Neural cell (in vitro differentiated cells): ENCODE measurements at regions not wholly inside any gene's neighbourhood (a gene's known extent, or its start where the extent isn't known, plus 50 kb on each side); places are given as distances from the start of the nearest gene placed in this dataset.

ENCODE experiments used
- H2AFZ ChIP-seq: fragments of 200-600, 300-800 bp; sonication (generic), shearing (Covaris generic); 2 replicates; pipeline ENCODE4 v1.6.0; 2014; ENCODE audit warnings: low read depth, mild to moderate bottlenecking, antibody characterized with exemption, low read length, moderate library complexity
- H3F3A ChIP-seq: fragments of 200-600 bp; shearing (Covaris generic); 2 replicates; pipeline ENCODE4 v1.6.1; 2016; ENCODE audit warnings: mild to moderate bottlenecking, moderate library complexity, mixed read lengths, antibody characterized with exemption, low read length; ENCODE audit not compliant: insufficient read depth, poor library complexity, severe bottlenecking
- H3K27ac ChIP-seq: fragments of 200-600, 300-800 bp; sonication (generic), shearing (Covaris generic); 2 replicates; pipeline ENCODE4 v1.5.1; 2014; ENCODE audit warnings: mild to moderate bottlenecking, low read length, moderate library complexity
- H3K27me3 ChIP-seq: fragments of 300-800, 200-600 bp; sonication (generic), shearing (Covaris generic); 2 replicates; pipeline ENCODE4 v1.6.0; 2014; ENCODE audit warnings: mild to moderate bottlenecking, low read depth, low read length, moderate library complexity; ENCODE audit not compliant: insufficient read depth
- H3K36me3 ChIP-seq: fragments of 300-800, 200-600 bp; sonication (generic), shearing (Covaris generic); 2 replicates; pipeline ENCODE4 v1.5.1; 2014; ENCODE audit warnings: mild to moderate bottlenecking, antibody characterized with exemption, low read length, moderate library complexity; ENCODE audit not compliant: insufficient read depth
- H3K4me2 ChIP-seq: fragments of 300-800, 200-600 bp; sonication (generic), shearing (Covaris generic); 2 replicates; pipeline ENCODE4 v1.6.0; 2014; ENCODE audit warnings: mild to moderate bottlenecking, low read length
- H3K4me3 ChIP-seq: fragments of 300-800, 200-600 bp; sonication (generic), shearing (Covaris generic); 2 replicates; pipeline ENCODE4 v1.5.1; 2014; ENCODE audit warnings: mild to moderate bottlenecking, low read length, moderate library complexity
- H3K79me2 ChIP-seq: fragments of 200-600 bp; shearing (Covaris generic); replicated peaks from 2 replicates; pipeline ENCODE4 v1.6.0; 2014; ENCODE audit warnings: mild to moderate bottlenecking, low read length, moderate library complexity; ENCODE audit not compliant: insufficient read depth
- H3K9ac ChIP-seq: fragments of 300-800, 200-600 bp; sonication (generic), shearing (Covaris generic); 2 replicates; pipeline ENCODE4 v1.6.1; 2016; ENCODE audit warnings: mild to moderate bottlenecking, low read length, mixed read lengths
- H3K9me2 ChIP-seq: fragments of 200-600 bp; shearing (Covaris generic); 2 replicates; pipeline ENCODE4 v1.6.1; 2016; ENCODE audit warnings: mild to moderate bottlenecking, low read length, mixed read lengths; ENCODE audit not compliant: insufficient read depth
- H3K9me3 ChIP-seq: fragments of 200-600, 300-800 bp; sonication (generic), shearing (Covaris generic); 2 replicates; pipeline ENCODE4 v1.6.1; 2016; ENCODE audit warnings: mild to moderate bottlenecking, mixed run types, low read length, moderate library complexity, mixed read lengths
- H4K20me1 ChIP-seq: fragments of 200-600 bp; shearing (Covaris generic); 2 replicates; pipeline ENCODE4 v1.6.1; 2016; ENCODE audit warnings: mild to moderate bottlenecking, mixed run types; ENCODE audit not compliant: insufficient read depth
- EP300 ChIP-seq: fragments of 450-650 bp; conservative IDR thresholded peaks from 2 replicates; pipeline ENCODE4 v1.6.1; 2014; ENCODE audit warnings: antibody characterized with exemption, mild to moderate bottlenecking, moderate library complexity; ENCODE audit not compliant: poor library complexity, severe bottlenecking
- EZH2 ChIP-seq: fragments of 200-600, 300-800 bp; shearing (Covaris generic), sonication (generic); IDR thresholded peaks from 2 replicates; pipeline ENCODE4 v1.6.1; 2014; ENCODE audit warnings: antibody characterized with exemption, low read length, borderline replicate concordance, mild to moderate bottlenecking; ENCODE audit not compliant: insufficient read depth, poor library complexity, severe bottlenecking
- MXI1 ChIP-seq: fragments of 450-650 bp; conservative IDR thresholded peaks from 2 replicates; pipeline ENCODE4 v1.6.1; 2014; ENCODE audit warnings: antibody characterized with exemption, mild to moderate bottlenecking; ENCODE audit not compliant: poor library complexity, severe bottlenecking
- POLR2AphosphoS5 ChIP-seq: IDR thresholded peaks from 2 replicates; pipeline ENCODE4 v1.6.1; 2012
- RAD21 ChIP-seq: fragments of 450-650 bp; conservative IDR thresholded peaks from 2 replicates; pipeline ENCODE4 v1.6.1; 2014; ENCODE audit warnings: antibody characterized with exemption, mild to moderate bottlenecking, moderate library complexity
- REST ChIP-seq: IDR thresholded peaks from 2 replicates; pipeline ENCODE4 v1.6.1; 2012; ENCODE audit warnings: borderline replicate concordance
- SMC3 ChIP-seq: fragments of 450-650 bp; conservative IDR thresholded peaks from 2 replicates; pipeline ENCODE4 v1.6.1; 2014; ENCODE audit warnings: antibody characterized with exemption, mild to moderate bottlenecking, moderate library complexity; ENCODE audit not compliant: poor library complexity
- TAF1 ChIP-seq: IDR thresholded peaks from 2 replicates; pipeline ENCODE4 v1.6.1; 2012; ENCODE audit warnings: low read depth
- TF ChIP-seq, protein P1 (sequence below): fragments of 450-650 bp; IDR thresholded peaks from 2 replicates; pipeline ENCODE4 v1.5.1; 2014; ENCODE audit warnings: antibody characterized with exemption, mild to moderate bottlenecking, moderate library complexity; ENCODE audit not compliant: poor library complexity, severe bottlenecking

GRCh38 chr3:81289676-81290075 is 471.8 kb downstream of the GBE1 start:
- H3K36me3 ChIP-seq: no peaks in the 10 kb centered on the region
- no peaks in the 10 kb centered on the region for H3K9me3 ChIP-seq
- no peaks in the 10 kb centered on the region for H3K27me3 ChIP-seq
- no peaks in the 10 kb centered on the region for H3K9me2 ChIP-seq
- H3K79me2 ChIP-seq: no peaks in the 10 kb centered on the region
- H3F3A ChIP-seq: no peaks in the 10 kb centered on the region
- no peaks in the 10 kb centered on the region for H4K20me1 ChIP-seq
- no peak for TF ChIP-seq POLR2AphosphoS5
- no peak for TF ChIP-seq TAF1
- TF ChIP-seq SMC3: no peak
- no peak for TF ChIP-seq RAD21
- TF ChIP-seq, protein P1, sequence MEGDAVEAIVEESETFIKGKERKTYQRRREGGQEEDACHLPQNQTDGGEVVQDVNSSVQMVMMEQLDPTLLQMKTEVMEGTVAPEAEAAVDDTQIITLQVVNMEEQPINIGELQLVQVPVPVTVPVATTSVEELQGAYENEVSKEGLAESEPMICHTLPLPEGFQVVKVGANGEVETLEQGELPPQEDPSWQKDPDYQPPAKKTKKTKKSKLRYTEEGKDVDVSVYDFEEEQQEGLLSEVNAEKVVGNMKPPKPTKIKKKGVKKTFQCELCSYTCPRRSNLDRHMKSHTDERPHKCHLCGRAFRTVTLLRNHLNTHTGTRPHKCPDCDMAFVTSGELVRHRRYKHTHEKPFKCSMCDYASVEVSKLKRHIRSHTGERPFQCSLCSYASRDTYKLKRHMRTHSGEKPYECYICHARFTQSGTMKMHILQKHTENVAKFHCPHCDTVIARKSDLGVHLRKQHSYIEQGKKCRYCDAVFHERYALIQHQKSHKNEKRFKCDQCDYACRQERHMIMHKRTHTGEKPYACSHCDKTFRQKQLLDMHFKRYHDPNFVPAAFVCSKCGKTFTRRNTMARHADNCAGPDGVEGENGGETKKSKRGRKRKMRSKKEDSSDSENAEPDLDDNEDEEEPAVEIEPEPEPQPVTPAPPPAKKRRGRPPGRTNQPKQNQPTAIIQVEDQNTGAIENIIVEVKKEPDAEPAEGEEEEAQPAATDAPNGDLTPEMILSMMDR: no peak
- TF ChIP-seq REST: no peak
- TF ChIP-seq EP300: no peak
- no peak for TF ChIP-seq MXI1
- no peak for TF ChIP-seq EZH2
- H3K27ac ChIP-seq: no peak overlapping the region
- no peak overlapping the region for H3K4me3 ChIP-seq
- H3K9ac ChIP-seq: no peak overlapping the region
- no peak overlapping the region for H3K4me2 ChIP-seq
- no peak overlapping the region for H2AFZ ChIP-seq

GRCh38 chr3:81279481-81280379 is 481.7 kb downstream of the GBE1 start:
- no peaks in the 10 kb centered on the region for H3K79me2 ChIP-seq
- no peak overlapping the region for H2AFZ ChIP-seq
- H3K27ac ChIP-seq: no peak overlapping the region
- no peak overlapping the region for H3K9ac ChIP-seq
- TF ChIP-seq, protein P1: no peak
- no peak for TF ChIP-seq MXI1
- no peak for TF ChIP-seq TAF1
- no peak for TF ChIP-seq RAD21
- TF ChIP-seq REST: no peak
- no peak for TF ChIP-seq POLR2AphosphoS5
- no peak for TF ChIP-seq EP300
- TF ChIP-seq EZH2: no peak
- no peak for TF ChIP-seq SMC3
- no peaks in the 10 kb centered on the region for H3K27me3 ChIP-seq
- H3K4me3 ChIP-seq: no peak overlapping the region
- H3F3A ChIP-seq: no peaks in the 10 kb centered on the region
- no peak overlapping the region for H3K4me2 ChIP-seq
- no peaks in the 10 kb centered on the region for H3K9me2 ChIP-seq
- no peaks in the 10 kb centered on the region for H3K36me3 ChIP-seq
- H4K20me1 ChIP-seq: no peaks in the 10 kb centered on the region
- H3K9me3 ChIP-seq: no peaks in the 10 kb centered on the region
